GM23338 (cell line): ENCODE measurements at regions not wholly inside any gene's neighbourhood (a gene's known extent, or its start where the extent isn't known, plus 50 kb on each side); places are given as distances from the start of the nearest gene placed in this dataset.

Experiments used
- CREB1 ChIP-seq: fragments of 250-450 bp; sonication (Bioruptor Pico); IDR thresholded peaks from 2 replicates; pipeline ENCODE4 v1.5.0; 2020; ENCODE audit warnings: low read depth, mild to moderate bottlenecking, moderate library complexity
- ETS1 ChIP-seq: IDR thresholded peaks from 2 replicates; pipeline ENCODE4 v1.6.1; 2016; ENCODE audit warnings: antibody characterized with exemption
- EZH2 ChIP-seq: fragments of 200-600 bp; sonication (generic); IDR thresholded peaks from one replicate; pipeline ENCODE4 v1.8.0; 2017; ENCODE audit warnings: antibody characterized with exemption, mild to moderate bottlenecking, low read depth; ENCODE audit not compliant: unreplicated experiment
- JUNB ChIP-seq: IDR thresholded peaks from one replicate; pipeline ENCODE4 v1.6.1; 2016; ENCODE audit warnings: antibody characterized with exemption; ENCODE audit not compliant: unreplicated experiment
- POLR2AphosphoS5 ChIP-seq: IDR thresholded peaks from 2 replicates; pipeline ENCODE4 v1.6.1; 2016; ENCODE audit warnings: antibody characterized with exemption, low read depth
- ZNF331 ChIP-seq: fragments of 250-450 bp; sonication (Bioruptor Pico); IDR thresholded peaks from 2 replicates; pipeline ENCODE4 v1.5.0; 2020; ENCODE audit warnings: low read depth, mild to moderate bottlenecking, moderate library complexity
- TF ChIP-seq, protein P1 (sequence below), 2 experiments: fragments of 200-600 bp in 1 of 2; sonication (generic) in 1 of 2; conservative IDR thresholded peaks; 2 replicates each; pipeline versions ENCODE4 v1.5.1 to v1.6.1; 2016 to 2017; ENCODE audit warnings: antibody characterized with exemption in 2 of 2, low read depth in 2 of 2, mild to moderate bottlenecking in 2 of 2, moderate library complexity in 1 of 2
- TF ChIP-seq, protein P2 (sequence below): IDR thresholded peaks from one replicate; pipeline ENCODE4 v1.6.1; 2018; ENCODE audit warnings: antibody characterized with exemption; ENCODE audit not compliant: unreplicated experiment

DNA sequence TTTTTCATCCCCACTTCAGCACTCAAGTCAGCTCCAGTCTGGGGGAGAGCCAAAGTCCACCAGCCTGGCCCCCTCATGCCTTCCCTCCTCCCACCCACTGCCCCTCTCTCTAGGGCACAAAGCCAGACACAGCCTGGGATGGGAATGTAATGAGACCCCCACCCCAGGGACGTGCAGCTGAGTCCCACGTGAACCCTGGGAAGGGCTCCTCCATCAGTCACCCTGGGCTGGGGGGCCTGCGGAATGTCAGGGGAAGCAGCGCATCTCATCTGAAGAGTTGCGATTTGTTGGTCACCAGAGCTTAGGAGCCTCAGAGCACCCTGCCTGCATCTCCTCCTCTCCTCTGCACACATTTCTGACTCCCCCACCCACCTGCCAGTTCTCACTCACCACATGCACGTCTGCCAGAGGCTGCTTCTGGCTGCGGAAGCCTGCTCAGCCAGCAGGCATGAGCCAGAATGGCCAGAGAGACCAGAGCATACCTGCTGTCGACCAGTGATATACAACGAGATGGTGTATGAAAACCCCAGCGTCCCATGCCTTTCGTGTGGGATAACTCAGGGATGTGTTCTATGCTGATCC, 167.1 kb upstream of the TOP1 start:
- TF ChIP-seq, protein P1, sequence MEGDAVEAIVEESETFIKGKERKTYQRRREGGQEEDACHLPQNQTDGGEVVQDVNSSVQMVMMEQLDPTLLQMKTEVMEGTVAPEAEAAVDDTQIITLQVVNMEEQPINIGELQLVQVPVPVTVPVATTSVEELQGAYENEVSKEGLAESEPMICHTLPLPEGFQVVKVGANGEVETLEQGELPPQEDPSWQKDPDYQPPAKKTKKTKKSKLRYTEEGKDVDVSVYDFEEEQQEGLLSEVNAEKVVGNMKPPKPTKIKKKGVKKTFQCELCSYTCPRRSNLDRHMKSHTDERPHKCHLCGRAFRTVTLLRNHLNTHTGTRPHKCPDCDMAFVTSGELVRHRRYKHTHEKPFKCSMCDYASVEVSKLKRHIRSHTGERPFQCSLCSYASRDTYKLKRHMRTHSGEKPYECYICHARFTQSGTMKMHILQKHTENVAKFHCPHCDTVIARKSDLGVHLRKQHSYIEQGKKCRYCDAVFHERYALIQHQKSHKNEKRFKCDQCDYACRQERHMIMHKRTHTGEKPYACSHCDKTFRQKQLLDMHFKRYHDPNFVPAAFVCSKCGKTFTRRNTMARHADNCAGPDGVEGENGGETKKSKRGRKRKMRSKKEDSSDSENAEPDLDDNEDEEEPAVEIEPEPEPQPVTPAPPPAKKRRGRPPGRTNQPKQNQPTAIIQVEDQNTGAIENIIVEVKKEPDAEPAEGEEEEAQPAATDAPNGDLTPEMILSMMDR (conservative IDR thresholded peaks at IDR 0.05; ENCODE audit: low read depth in 2 of 2) = no peak
- TF ChIP-seq, protein P2, sequence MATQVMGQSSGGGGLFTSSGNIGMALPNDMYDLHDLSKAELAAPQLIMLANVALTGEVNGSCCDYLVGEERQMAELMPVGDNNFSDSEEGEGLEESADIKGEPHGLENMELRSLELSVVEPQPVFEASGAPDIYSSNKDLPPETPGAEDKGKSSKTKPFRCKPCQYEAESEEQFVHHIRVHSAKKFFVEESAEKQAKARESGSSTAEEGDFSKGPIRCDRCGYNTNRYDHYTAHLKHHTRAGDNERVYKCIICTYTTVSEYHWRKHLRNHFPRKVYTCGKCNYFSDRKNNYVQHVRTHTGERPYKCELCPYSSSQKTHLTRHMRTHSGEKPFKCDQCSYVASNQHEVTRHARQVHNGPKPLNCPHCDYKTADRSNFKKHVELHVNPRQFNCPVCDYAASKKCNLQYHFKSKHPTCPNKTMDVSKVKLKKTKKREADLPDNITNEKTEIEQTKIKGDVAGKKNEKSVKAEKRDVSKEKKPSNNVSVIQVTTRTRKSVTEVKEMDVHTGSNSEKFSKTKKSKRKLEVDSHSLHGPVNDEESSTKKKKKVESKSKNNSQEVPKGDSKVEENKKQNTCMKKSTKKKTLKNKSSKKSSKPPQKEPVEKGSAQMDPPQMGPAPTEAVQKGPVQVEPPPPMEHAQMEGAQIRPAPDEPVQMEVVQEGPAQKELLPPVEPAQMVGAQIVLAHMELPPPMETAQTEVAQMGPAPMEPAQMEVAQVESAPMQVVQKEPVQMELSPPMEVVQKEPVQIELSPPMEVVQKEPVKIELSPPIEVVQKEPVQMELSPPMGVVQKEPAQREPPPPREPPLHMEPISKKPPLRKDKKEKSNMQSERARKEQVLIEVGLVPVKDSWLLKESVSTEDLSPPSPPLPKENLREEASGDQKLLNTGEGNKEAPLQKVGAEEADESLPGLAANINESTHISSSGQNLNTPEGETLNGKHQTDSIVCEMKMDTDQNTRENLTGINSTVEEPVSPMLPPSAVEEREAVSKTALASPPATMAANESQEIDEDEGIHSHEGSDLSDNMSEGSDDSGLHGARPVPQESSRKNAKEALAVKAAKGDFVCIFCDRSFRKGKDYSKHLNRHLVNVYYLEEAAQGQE = no peak
- TF ChIP-seq POLR2AphosphoS5 (no peak), EZH2 (no peak), CREB1 (CRISPR knock-in tag) (no peak), ETS1 (no peak), JUNB (no peak), ZNF331 (no peak)
